ENCODE measurements at regions not wholly inside any gene's neighbourhood (a gene's known extent, or its start where the extent isn't known, plus 50 kb on each side); places are given as distances from the start of the nearest gene placed in this dataset.

DNA sequence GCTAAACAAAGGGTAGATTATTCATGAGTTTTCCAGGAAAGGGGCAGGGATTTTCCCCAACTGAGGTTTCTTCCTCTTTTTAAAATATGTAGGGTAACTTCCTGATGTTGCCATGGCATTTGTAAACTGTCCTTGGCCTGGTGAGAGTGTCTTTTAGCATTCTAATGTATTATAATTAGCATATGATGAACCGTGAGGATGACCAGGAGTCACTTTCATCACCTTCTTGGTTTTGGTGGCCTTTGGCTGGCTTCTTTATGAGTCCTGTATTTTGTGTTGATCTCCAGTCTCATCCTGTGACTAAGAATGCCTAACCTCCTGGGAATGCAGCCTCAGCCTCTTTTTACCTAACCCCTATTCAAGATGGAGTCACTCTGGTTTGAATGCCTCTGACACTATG is 391.0 kb upstream of the LINC00305 start:
- H3K4me3 ChIP-seq (ENCODE audit: low read depth, low read length) = no peak overlapping the region
- CTCF ChIA-PET = no interaction called here
- TF ChIP-seq, protein P1, sequence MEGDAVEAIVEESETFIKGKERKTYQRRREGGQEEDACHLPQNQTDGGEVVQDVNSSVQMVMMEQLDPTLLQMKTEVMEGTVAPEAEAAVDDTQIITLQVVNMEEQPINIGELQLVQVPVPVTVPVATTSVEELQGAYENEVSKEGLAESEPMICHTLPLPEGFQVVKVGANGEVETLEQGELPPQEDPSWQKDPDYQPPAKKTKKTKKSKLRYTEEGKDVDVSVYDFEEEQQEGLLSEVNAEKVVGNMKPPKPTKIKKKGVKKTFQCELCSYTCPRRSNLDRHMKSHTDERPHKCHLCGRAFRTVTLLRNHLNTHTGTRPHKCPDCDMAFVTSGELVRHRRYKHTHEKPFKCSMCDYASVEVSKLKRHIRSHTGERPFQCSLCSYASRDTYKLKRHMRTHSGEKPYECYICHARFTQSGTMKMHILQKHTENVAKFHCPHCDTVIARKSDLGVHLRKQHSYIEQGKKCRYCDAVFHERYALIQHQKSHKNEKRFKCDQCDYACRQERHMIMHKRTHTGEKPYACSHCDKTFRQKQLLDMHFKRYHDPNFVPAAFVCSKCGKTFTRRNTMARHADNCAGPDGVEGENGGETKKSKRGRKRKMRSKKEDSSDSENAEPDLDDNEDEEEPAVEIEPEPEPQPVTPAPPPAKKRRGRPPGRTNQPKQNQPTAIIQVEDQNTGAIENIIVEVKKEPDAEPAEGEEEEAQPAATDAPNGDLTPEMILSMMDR (IDR thresholded peaks at IDR 0.05; ENCODE audit: insufficient read depth, low read length, missing control alignments) = no peak
- DNase-seq (ENCODE audit: low read depth, low spot score) = no peak
- POLR2A ChIA-PET = no interaction called here

DNA sequence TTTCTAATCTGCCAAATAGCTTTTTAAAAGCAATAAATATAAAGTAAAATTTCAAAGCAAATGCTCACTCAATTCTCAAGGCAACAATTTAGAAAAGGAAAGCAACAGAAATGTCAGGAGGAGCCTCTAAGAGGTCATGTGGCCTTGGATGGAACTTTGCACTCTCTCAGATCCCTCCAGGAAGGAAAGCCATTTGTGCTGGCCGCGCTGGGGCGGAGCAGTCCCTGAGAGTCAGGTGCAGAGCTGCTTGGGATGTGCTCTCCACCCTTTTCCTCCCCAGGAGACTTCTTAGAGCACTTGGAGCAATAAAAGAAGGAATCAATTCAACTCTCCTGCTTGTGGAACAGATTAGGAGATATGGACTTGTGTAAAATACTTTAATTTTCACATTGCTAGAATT is 379.8 kb upstream of the LINC00305 start:
- ChIA-PET CTCF (no interaction called here), POLR2A (no interaction called here)
- TF ChIP-seq, protein P1 (IDR thresholded peaks at IDR 0.05; ENCODE audit: insufficient read depth, low read length, missing control alignments) = no peak
- DNase-seq (ENCODE audit: low read depth, low spot score) = no peak
- no peak overlapping the region for H3K4me3 ChIP-seq (ENCODE audit: low read depth, low read length)

DNA sequence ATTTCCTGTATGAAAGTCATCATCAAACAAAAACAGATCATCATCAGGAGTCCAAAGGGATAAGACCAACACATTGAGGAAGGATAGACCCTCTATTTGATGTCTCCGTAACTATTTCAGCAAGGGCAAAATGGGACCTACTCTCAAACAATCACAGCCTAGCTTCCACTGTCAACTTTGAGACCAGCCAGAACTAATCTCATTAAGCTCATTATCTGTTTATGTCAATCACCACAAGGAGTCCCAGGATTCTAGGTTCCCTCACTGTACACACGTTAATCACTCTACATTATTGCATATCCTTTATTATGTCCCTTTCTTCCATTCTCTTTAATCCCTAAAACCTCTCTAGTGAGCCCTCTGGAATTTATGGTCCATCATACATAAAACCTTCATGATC is 370.3 kb upstream of the LINC00305 start:
- ChIA-PET CTCF (no interaction called here), POLR2A (no interaction called here)

DNA sequence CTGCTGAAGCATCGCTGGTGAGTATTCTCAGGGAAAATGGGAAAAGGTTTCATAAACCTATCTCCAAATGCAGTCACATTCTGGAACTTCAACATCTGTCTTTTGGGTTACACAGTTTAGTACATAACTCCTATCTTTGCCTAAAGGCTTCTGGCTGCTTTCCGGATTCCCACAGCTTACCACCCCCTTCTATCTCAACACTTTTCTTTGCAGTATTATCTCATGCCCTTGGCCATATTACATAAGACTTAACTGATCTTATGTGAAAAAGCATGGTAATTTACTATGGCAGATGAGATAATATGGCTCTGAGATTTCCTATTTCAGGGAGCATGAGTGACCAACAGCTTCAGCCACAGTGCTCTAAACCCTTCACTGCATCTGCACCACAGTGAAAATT is 369.3 kb upstream of the LINC00305 start:
- no peak for DNase-seq (ENCODE audit: low read depth, low spot score)
- no peak overlapping the region for H3K4me3 ChIP-seq (ENCODE audit: low read depth, low read length)
- TF ChIP-seq, protein P1 (IDR thresholded peaks at IDR 0.05; ENCODE audit: insufficient read depth, low read length, missing control alignments) = no peak
- CTCF ChIA-PET = no interaction called here
- POLR2A ChIA-PET = no interaction called here

More for the DNA sequence above, 370.3 kb upstream of the LINC00305 start:
- TF ChIP-seq, protein P1 (IDR thresholded peaks at IDR 0.05; ENCODE audit: insufficient read depth, low read length, missing control alignments) = no peak
- no peak for DNase-seq (ENCODE audit: low read depth, low spot score)
- no peak overlapping the region for H3K4me3 ChIP-seq (ENCODE audit: low read depth, low read length)

DNA sequence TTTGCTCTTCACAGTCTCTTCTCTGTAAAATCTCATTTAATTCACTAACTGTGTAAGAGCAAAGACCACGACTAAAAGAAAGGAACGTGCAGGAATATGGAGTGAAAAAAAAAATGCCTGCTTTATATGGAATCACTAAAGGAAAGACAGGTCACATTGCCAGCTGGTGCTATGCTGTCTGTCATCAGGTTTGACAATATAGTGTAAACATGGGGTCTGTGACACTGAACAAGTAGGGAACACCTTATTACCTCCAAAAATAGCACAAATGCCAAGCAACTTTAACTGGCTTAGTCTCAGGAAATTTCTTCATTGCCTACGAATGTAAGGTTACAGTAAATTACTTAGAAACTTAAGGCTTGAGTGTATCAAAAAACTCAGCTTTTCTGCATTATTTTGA is 364.5 kb upstream of the LINC00305 start:
- no peak for DNase-seq (ENCODE audit: low read depth, low spot score)
- ChIA-PET POLR2A (no interaction called here), CTCF (no interaction called here)
- no peak overlapping the region for H3K4me3 ChIP-seq (ENCODE audit: low read depth, low read length)
- TF ChIP-seq, protein P1 (IDR thresholded peaks at IDR 0.05; ENCODE audit: insufficient read depth, low read length, missing control alignments) = no peak

DNA sequence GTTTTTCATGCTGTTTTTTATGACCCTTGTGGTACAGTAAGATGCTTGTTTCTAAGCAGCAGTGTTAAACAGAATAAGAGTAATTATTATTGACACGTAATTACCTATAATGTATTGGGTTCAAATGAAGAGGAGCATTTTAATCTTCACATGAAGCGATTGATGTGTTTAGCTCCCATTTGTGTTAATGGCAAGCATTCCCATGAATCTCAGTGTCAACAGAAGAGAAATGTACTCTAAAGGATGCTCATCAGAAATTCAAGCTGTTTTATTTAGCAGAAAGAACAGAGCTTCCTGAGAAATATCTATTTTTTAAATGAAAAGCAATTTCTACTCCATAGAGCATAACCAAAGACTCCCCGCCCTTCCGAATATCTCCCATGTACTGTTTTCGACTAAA is 341.3 kb upstream of the LINC00305 start:
- no peak for DNase-seq (ENCODE audit: low read depth, low spot score)
- ChIA-PET CTCF (no interaction called here), POLR2A (no interaction called here)
- TF ChIP-seq, protein P1 (IDR thresholded peaks at IDR 0.05; ENCODE audit: insufficient read depth, low read length, missing control alignments) = no peak
- H3K4me3 ChIP-seq (ENCODE audit: low read depth, low read length) = no peak overlapping the region
